NOMO-1 treated with dmso at 0.1 percent for 144 hours (cell line): ENCODE measurements at regions not wholly inside any gene's neighbourhood (a gene's known extent, or its start where the extent isn't known, plus 50 kb on each side); places are given as distances from the start of the nearest gene placed in this dataset.

Experiments used
- DNase-seq: peaks from one replicate; lab custom pipeline; 2025; ENCODE audit not compliant: unreplicated experiment; lab: John Stamatoyannopoulos, UW

GRCh38 chr22:46052801-46053562 is 76.0 kb upstream of the WNT7B start:
- peak; percentile 57 for DNase-seq

- DNase-seq: no peak
Measured at GRCh38 chr22:46053563-46054090, 76.7 kb upstream of the WNT7B start.

GRCh38 chr22:46054091-46055073 is 77.4 kb upstream of the WNT7B start:
- DNase-seq: peak; percentile 78

- no peak for DNase-seq
Measured at GRCh38 chr22:46055181-46055875, 78.4 kb upstream of the WNT7B start.

- no peak for DNase-seq
Measured at GRCh38 chr22:46055911-46056545, 79.1 kb upstream of the WNT7B start.

- no peak for DNase-seq
Measured at GRCh38 chr22:46056546-46057245, 79.7 kb upstream of the WNT7B start.

- DNase-seq: no peak
Measured at GRCh38 chr22:46057246-46058090, 80.5 kb upstream of the WNT7B start.

- DNase-seq: peak; percentile 83
Measured at GRCh38 chr22:46058091-46058420, 81.1 kb upstream of the WNT7B start.

GRCh38 chr22:46058591-46059519 is 81.9 kb upstream of the WNT7B start:
- DNase-seq: peak; percentile 36

GRCh38 chr22:46060292-46061123 is 83.5 kb upstream of the WNT7B start:
- no peak for DNase-seq

GRCh38 chr22:46061124-46061500 is 84.2 kb upstream of the WNT7B start:
- no peak for DNase-seq

GRCh38 chr22:46061501-46062231 is 84.7 kb upstream of the WNT7B start:
- DNase-seq: no peak

- no peak for DNase-seq
Measured at GRCh38 chr22:46062232-46062615, 85.3 kb upstream of the WNT7B start.

- no peak for DNase-seq
Measured at GRCh38 chr22:46062971-46063631, 86.1 kb upstream of the WNT7B start.

GRCh38 chr22:46063846-46064227 is 86.5 kb upstream of the PPARA start:
- DNase-seq: no peak
